Liver (tissue), 8 donors: ENCODE measurements at regions not wholly inside any gene's neighbourhood (a gene's known extent, or its start where the extent isn't known, plus 50 kb on each side); places are given as distances from the start of the nearest gene placed in this dataset.

Experiments used
- DNase-seq: peaks from one replicate; pipeline ENCODE4 v3.0.0-alpha.2; 2017; ENCODE audit warnings: low spot score
- H3K27ac ChIP-seq, 2 donors: one replicate each; pipeline ENCODE4 v1.7.0; 2013; ENCODE audit warnings: inconsistent platforms in 2 of 2, low read length in 2 of 2, control low read depth in 1 of 2, low read depth in 1 of 2, mild to moderate bottlenecking in 1 of 2
- H3K27me3 ChIP-seq, 4 donors: one replicate each; pipeline versions ENCODE4 v1.6.1 to v1.7.0; 2013; ENCODE audit warnings: low read length in 3 of 4, inconsistent platforms in 1 of 4, mild to moderate bottlenecking in 1 of 4, moderate library complexity in 1 of 4; ENCODE audit not compliant: control insufficient read depth in 4 of 4, insufficient read depth in 4 of 4
- H3K36me3 ChIP-seq, 4 donors: one replicate each; pipeline versions ENCODE4 v1.6.1 to v1.7.0; 2013; ENCODE audit warnings: low read length in 3 of 4, mild to moderate bottlenecking in 3 of 4, low read depth in 1 of 4, moderate library complexity in 1 of 4; ENCODE audit not compliant: control insufficient read depth in 4 of 4, insufficient read depth in 3 of 4
- H3K4me1 ChIP-seq, 4 donors: one replicate each; pipeline versions ENCODE4 v1.6.1 to v1.7.0; 2013; ENCODE audit warnings: low read length in 3 of 4, mild to moderate bottlenecking in 3 of 4, moderate library complexity in 1 of 4; ENCODE audit not compliant: control insufficient read depth in 4 of 4, insufficient read depth in 4 of 4
- H3K4me3 ChIP-seq, 3 donors: one replicate each; pipeline versions ENCODE4 v1.6.1 to v1.7.0; 2013; ENCODE audit warnings: low read length in 3 of 3, control low read depth in 1 of 3, low read depth in 1 of 3, mild to moderate bottlenecking in 1 of 3
- H3K9ac ChIP-seq, 2 donors: one replicate each; pipeline ENCODE4 v1.7.0; 2013; ENCODE audit warnings: low read length in 2 of 2, mild to moderate bottlenecking in 2 of 2, moderate library complexity in 2 of 2, control low read depth in 1 of 2, low read depth in 1 of 2
- H3K9me3 ChIP-seq, 4 donors: one replicate each; pipeline versions ENCODE4 v1.6.1 to v1.7.0; 2013; ENCODE audit warnings: low read length in 3 of 4; ENCODE audit not compliant: control insufficient read depth in 4 of 4
- CTCF ChIP-seq: fragments of 150-350 bp; IDR thresholded peaks from 2 replicates; pipeline ENCODE4 v1.5.1; 2017; ENCODE audit warnings: improper control_type of control experiment, low read depth, low read length; ENCODE audit not compliant: missing input control
- EGR1 ChIP-seq, 2 donors: IDR thresholded peaks; 2 replicates each; pipeline ENCODE4 v1.6.1; 2016 to 2018; ENCODE audit warnings: antibody characterized with exemption in 2 of 2, low read depth in 2 of 2
- FOXA1 ChIP-seq: IDR thresholded peaks from 2 replicates; pipeline ENCODE4 v1.6.1; 2016; ENCODE audit warnings: antibody characterized with exemption
- FOXA2 ChIP-seq: IDR thresholded peaks from 2 replicates; pipeline ENCODE4 v1.6.1; 2016; ENCODE audit warnings: antibody characterized with exemption
- GABPA ChIP-seq, 2 donors: IDR thresholded peaks in 1 of 2; conservative IDR thresholded peaks in 1 of 2; 2 replicates each; pipeline ENCODE4 v1.6.1; 2016; ENCODE audit warnings: antibody characterized with exemption in 2 of 2, mild to moderate bottlenecking in 1 of 2, moderate library complexity in 1 of 2
- HNF4A ChIP-seq, 2 donors: conservative IDR thresholded peaks; 2 replicates each; pipeline ENCODE4 v1.6.1; 2016; ENCODE audit warnings: antibody characterized with exemption in 2 of 2, mild to moderate bottlenecking in 2 of 2
- HNF4G ChIP-seq: IDR thresholded peaks from 2 replicates; pipeline ENCODE4 v1.6.1; 2016; ENCODE audit warnings: antibody characterized with exemption
- JUND ChIP-seq, 2 donors: IDR thresholded peaks; 2 replicates each; pipeline ENCODE4 v1.6.1; 2016; ENCODE audit warnings: antibody characterized with exemption in 2 of 2
- MAX ChIP-seq: IDR thresholded peaks from 2 replicates; pipeline ENCODE4 v1.6.1; 2016; ENCODE audit warnings: antibody characterized with exemption
- NR2F2 ChIP-seq: IDR thresholded peaks from 2 replicates; pipeline ENCODE4 v1.6.1; 2016; ENCODE audit warnings: antibody characterized with exemption
- RAD21 ChIP-seq, 2 donors: IDR thresholded peaks; 2 replicates each; pipeline ENCODE4 v1.6.1; 2016; ENCODE audit warnings: antibody characterized with exemption in 2 of 2, mild to moderate bottlenecking in 2 of 2
- REST ChIP-seq: IDR thresholded peaks from 2 replicates; pipeline ENCODE4 v1.6.1; 2016; ENCODE audit warnings: antibody characterized with exemption, mild to moderate bottlenecking
- RXRA ChIP-seq, 2 donors: IDR thresholded peaks; 2 replicates each; pipeline ENCODE4 v1.6.1; 2017 to 2018; ENCODE audit warnings: antibody characterized with exemption in 2 of 2, mild to moderate bottlenecking in 1 of 2
- SP1 ChIP-seq: IDR thresholded peaks from 2 replicates; pipeline ENCODE4 v1.6.1; 2018; ENCODE audit warnings: antibody characterized with exemption, mild to moderate bottlenecking
- TAF1 ChIP-seq: conservative IDR thresholded peaks from 2 replicates; pipeline ENCODE4 v1.6.1; 2016; ENCODE audit warnings: antibody characterized with exemption, mild to moderate bottlenecking
- YY1 ChIP-seq: IDR thresholded peaks from 2 replicates; pipeline ENCODE4 v1.6.1; 2016; ENCODE audit warnings: antibody characterized with exemption, mild to moderate bottlenecking
- ZBTB33 ChIP-seq: IDR thresholded peaks from 2 replicates; pipeline ENCODE4 v1.6.1; 2016; ENCODE audit warnings: antibody characterized with exemption
- whole genome bisulfite sequencing: extraction: QIAGEN DNeasy Blood & Tissue Kit; methylation state at CpG from one replicate; pipeline ENCODE4 v1.1.7; 2013; 5-methylcytosine and 5-hydroxymethylcytosine counted together
- TF ChIP-seq, protein P1 (sequence below): IDR thresholded peaks from 2 replicates; pipeline ENCODE4 v1.6.1; 2016; ENCODE audit warnings: antibody characterized with exemption
- donor health status: healthy.
- donor health status: healthy.
- donor health status: healthy.
- donor health status: healthy.
- donor health status: healthy.

DNA sequence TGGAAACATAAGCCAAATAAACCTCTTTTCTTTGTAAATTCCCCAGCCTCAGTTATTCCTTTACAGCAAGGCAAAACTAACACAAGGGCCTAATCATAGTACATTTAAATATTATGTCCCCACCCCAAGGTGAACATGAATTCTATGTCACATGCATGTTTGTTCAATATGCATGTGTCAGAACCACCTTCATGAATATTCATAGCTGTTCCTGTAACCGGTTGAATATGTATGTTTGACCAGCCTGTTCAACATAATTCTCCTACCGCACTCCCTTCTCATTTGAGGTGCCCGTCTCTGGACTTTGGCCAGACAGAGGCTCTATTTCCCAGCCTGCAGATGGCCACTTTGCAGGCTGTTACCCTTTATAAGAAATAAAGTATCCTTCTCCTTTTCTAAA is 769.4 kb upstream of the SLITRK1 start:
- TF ChIP-seq HNF4G = no peak
- TF ChIP-seq TAF1 = no peak
- no peak for TF ChIP-seq HNF4A (conservative IDR thresholded peaks at IDR 0.05)
- TF ChIP-seq EGR1 (IDR thresholded peaks at IDR 0.05; ENCODE audit: low read depth in 2 of 2) = no peak
- TF ChIP-seq REST = no peak
- TF ChIP-seq FOXA1 = no peak
- no peak for TF ChIP-seq MAX
- DNase-seq = no peak
- no peaks in the 10 kb centered on the region for H3K4me1 ChIP-seq
- 71% methylated on average over 3 of the region's 3 CpGs for WGBS
- H3K9me3 ChIP-seq = no peaks in the 10 kb centered on the region
- no peaks in the 10 kb centered on the region for H3K36me3 ChIP-seq
- no peak overlapping the region for H3K27ac ChIP-seq
- H3K4me3 ChIP-seq = no peak overlapping the region
- H3K9ac ChIP-seq = no peak overlapping the region
- H3K27me3 ChIP-seq = no peaks in the 10 kb centered on the region

GRCh38 chr13:84651288-84651687 is 769.0 kb upstream of the SLITRK1 start:
- H3K4me3 ChIP-seq = no peak overlapping the region
- H3K27ac ChIP-seq = no peak overlapping the region
- WGBS = 61% methylated on average over 5 of the region's 5 CpGs
- H3K27me3 ChIP-seq = no peaks in the 10 kb centered on the region
- H3K9me3 ChIP-seq = no peaks in the 10 kb centered on the region
- no peaks in the 10 kb centered on the region for H3K36me3 ChIP-seq
- H3K9ac ChIP-seq = no peak overlapping the region
- TF ChIP-seq RAD21 (IDR thresholded peaks at IDR 0.05) (no peak), FOXA1 (no peak), MAX (no peak), HNF4G (no peak), CTCF (no peak), JUND (IDR thresholded peaks at IDR 0.05) (no peak), RXRA (IDR thresholded peaks at IDR 0.05) (no peak), HNF4A (conservative IDR thresholded peaks at IDR 0.05) (no peak), EGR1 (IDR thresholded peaks at IDR 0.05; ENCODE audit: low read depth in 2 of 2) (no peak), TAF1 (no peak), NR2F2 (no peak), GABPA (IDR thresholded peaks at IDR 0.05 in 1 of 2, conservative IDR thresholded peaks at IDR 0.05 in 1 of 2) (no peak), REST (no peak), SP1 (no peak), YY1 (no peak), ZBTB33 (no peak), FOXA2 (no peak)
- TF ChIP-seq, protein P1, sequence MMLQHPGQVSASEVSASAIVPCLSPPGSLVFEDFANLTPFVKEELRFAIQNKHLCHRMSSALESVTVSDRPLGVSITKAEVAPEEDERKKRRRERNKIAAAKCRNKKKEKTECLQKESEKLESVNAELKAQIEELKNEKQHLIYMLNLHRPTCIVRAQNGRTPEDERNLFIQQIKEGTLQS = no peak
- DNase-seq = no peak
- no peaks in the 10 kb centered on the region for H3K4me1 ChIP-seq
